Mesothelial cell of epicardium (in vitro differentiated cells): ENCODE measurements at regions not wholly inside any gene's neighbourhood (a gene's known extent, or its start where the extent isn't known, plus 50 kb on each side); places are given as distances from the start of the nearest gene placed in this dataset.
"Not testable (repeated sequence)": the region's sequence is repeated elsewhere in the genome, so short reads cannot be mapped to it uniquely, and the experiment has no call there.

Experiments used
- DNase-seq, 2 experiments: peaks; one replicate each; pipeline ENCODE4 v3.0.0; 2021; ENCODE audit warnings: low spot score in 2 of 2; ENCODE audit not compliant: unreplicated experiment in 2 of 2
- H3K27ac Mint-ChIP-seq: 2 replicates; pipeline ENCODE4 v1.8.0; 2021; ENCODE audit warnings: mixed read lengths
- H3K27me3 Mint-ChIP-seq: 2 replicates; pipeline ENCODE4 v1.8.0; 2021; ENCODE audit warnings: low read depth, mixed read lengths
- H3K36me3 Mint-ChIP-seq: 2 replicates; pipeline ENCODE4 v1.8.0; 2021; ENCODE audit warnings: mixed read lengths
- H3K4me1 Mint-ChIP-seq: 2 replicates; pipeline ENCODE4 v1.8.0; 2021; ENCODE audit warnings: mixed read lengths
- H3K4me3 Mint-ChIP-seq: 2 replicates; pipeline ENCODE4 v1.8.0; 2021; ENCODE audit warnings: mild to moderate bottlenecking, moderate library complexity, mixed read lengths
- H3K9me3 Mint-ChIP-seq: 2 replicates; pipeline ENCODE4 v1.8.0; 2021; ENCODE audit warnings: mixed read lengths

DNA sequence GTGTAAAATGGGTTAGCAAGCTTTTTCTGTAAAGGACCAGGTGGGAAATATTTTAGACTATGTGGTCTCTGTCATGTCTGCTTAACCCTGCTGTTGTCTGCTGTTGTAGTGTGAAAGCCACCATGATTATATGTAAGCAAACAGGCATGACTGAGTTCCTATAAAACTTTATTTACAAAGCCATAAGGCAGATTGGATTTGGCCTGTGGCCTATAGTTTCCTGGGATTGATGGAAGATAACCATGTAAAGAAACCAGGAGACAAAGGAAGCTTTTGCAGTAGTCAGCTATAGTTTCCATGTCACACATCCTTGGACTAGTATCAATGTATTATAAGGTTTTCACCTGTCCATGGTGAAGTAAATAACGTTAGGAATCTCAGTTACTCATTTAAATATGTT is 78.7 kb downstream of the CCDC74A start:
- not testable (repeated sequence) for H3K27ac Mint-ChIP-seq, DNase-seq, H3K9me3 Mint-ChIP-seq, H3K36me3 Mint-ChIP-seq, H3K4me3 Mint-ChIP-seq, H3K4me1 Mint-ChIP-seq
- peaks cover 26% of the 10 kb centered on the region for H3K27me3 Mint-ChIP-seq

GRCh38 chr2:131607056-131607455 is 79.4 kb downstream of the CCDC74A start:
- H3K27ac Mint-ChIP-seq, H3K36me3 Mint-ChIP-seq, H3K4me1 Mint-ChIP-seq, DNase-seq, H3K4me3 Mint-ChIP-seq, H3K9me3 Mint-ChIP-seq: not testable (repeated sequence)
- peaks cover 22% of the 10 kb centered on the region for H3K27me3 Mint-ChIP-seq

- not testable (repeated sequence) for DNase-seq, H3K9me3 Mint-ChIP-seq, H3K4me1 Mint-ChIP-seq, H3K27ac Mint-ChIP-seq, H3K4me3 Mint-ChIP-seq, H3K36me3 Mint-ChIP-seq
- peaks cover 27% of the 10 kb centered on the region for H3K27me3 Mint-ChIP-seq
These were observed 86.9 kb downstream of the CCDC74A start for GRCh38 chr2:131614539-131614938.

DNA sequence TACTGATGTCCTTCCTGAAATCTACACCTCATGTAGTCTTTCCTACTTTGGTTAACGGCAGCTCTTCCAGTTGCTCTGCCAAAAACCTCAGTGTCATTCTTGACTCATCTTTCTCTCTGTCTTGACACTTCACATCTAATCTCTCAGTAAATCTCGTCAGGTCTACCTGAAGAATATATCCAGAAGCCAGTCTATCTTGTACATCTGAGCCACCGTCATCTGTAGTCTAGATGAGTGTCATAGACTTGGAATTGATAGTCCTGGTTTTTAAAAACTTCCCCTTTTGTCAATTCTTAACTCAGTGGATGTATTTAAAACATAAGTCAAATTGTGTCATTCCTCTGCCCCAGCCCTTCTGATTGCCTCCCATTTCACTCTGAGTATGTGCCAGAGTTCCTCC is 90.6 kb downstream of the CCDC74A start:
- H3K9me3 Mint-ChIP-seq, H3K36me3 Mint-ChIP-seq, H3K4me3 Mint-ChIP-seq, H3K27ac Mint-ChIP-seq, H3K4me1 Mint-ChIP-seq, DNase-seq: not testable (repeated sequence)
- peaks cover 22% of the 10 kb centered on the region for H3K27me3 Mint-ChIP-seq

- H3K27ac Mint-ChIP-seq, H3K4me3 Mint-ChIP-seq, DNase-seq, H3K36me3 Mint-ChIP-seq, H3K4me1 Mint-ChIP-seq, H3K9me3 Mint-ChIP-seq: not testable (repeated sequence)
- peaks cover 11% of the 10 kb centered on the region for H3K27me3 Mint-ChIP-seq
These were observed 95.2 kb downstream of the CCDC74A start for GRCh38 chr2:131622874-131623273.

GRCh38 chr2:131626011-131626410 is 98.3 kb downstream of the CCDC74A start:
- H3K27me3 Mint-ChIP-seq = peaks cover 11% of the 10 kb centered on the region
- not testable (repeated sequence) for DNase-seq, H3K4me3 Mint-ChIP-seq, H3K4me1 Mint-ChIP-seq, H3K9me3 Mint-ChIP-seq, H3K36me3 Mint-ChIP-seq, H3K27ac Mint-ChIP-seq

DNA sequence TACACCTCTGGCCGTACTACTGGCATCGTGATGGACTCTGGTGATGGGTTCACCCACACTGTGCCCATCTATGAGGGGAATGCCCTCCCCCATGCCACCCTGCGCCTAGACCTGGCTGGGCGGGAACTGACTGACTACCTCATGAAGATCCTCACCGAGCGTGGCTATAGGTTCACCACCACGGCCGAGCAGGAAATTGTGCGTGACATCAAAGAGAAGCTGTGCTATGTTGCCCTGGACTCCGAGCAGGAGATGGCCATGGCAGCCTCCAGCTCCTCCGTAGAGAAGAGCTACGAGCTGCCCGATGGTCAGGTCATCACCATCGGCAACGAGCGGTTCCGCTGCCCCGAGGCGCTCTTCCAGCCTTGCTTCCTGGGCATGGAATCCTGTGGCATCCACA is 98.9 kb downstream of the CCDC74A start:
- not testable (repeated sequence) for H3K4me1 Mint-ChIP-seq, H3K9me3 Mint-ChIP-seq, H3K27ac Mint-ChIP-seq, DNase-seq, H3K36me3 Mint-ChIP-seq, H3K4me3 Mint-ChIP-seq
- peaks cover 11% of the 10 kb centered on the region for H3K27me3 Mint-ChIP-seq

DNA sequence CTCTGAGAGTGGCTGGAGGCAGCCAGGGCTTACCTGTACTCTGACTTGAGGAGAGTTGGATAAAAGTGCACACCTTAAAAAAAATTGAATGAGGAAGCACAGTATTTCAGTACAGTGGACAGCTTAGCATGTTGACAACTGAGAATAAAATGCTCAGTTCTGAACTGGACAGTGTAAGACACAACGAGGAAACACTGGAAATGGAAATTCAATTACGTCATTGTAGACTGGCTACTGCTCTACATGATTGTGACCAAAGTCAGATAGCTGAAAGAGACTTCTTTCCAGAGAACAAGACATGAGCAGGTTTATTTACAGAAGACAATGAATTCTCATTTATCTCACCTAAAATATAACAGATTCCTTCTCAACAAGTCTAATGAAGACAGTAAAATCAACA is 100.1 kb downstream of the CCDC74A start:
- not testable (repeated sequence) for H3K27ac Mint-ChIP-seq

GRCh38 chr2:131631648-131632047 is 104.0 kb downstream of the CCDC74A start:
- H3K4me3 Mint-ChIP-seq, H3K4me1 Mint-ChIP-seq, DNase-seq, H3K9me3 Mint-ChIP-seq, H3K27ac Mint-ChIP-seq, H3K36me3 Mint-ChIP-seq: not testable (repeated sequence)
- peaks cover 11% of the 10 kb centered on the region for H3K27me3 Mint-ChIP-seq

More for the DNA sequence above, 100.1 kb downstream of the CCDC74A start:
- not testable (repeated sequence) for H3K36me3 Mint-ChIP-seq, DNase-seq, H3K4me1 Mint-ChIP-seq, H3K4me3 Mint-ChIP-seq, H3K9me3 Mint-ChIP-seq
- H3K27me3 Mint-ChIP-seq = peaks cover 11% of the 10 kb centered on the region

DNA sequence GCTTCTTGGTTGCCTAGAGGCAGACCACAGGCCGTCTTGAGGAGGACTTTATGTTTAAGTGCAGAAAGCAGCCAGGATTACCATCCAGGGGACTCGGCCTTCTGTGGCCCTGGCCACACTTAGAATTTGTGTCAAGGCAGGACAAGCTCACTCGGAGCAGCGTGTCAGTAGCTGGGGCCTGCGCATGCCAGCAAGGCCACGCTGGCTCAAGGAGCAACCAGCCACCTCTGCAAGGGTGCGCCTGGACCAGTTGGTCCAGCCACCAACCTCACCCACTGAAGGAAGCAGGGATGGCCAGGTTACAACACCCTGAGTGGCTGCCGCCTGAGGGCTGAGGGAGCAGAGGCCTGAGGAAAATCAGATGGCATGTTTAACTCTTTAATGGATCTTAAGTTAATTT is 105.7 kb downstream of the CCDC74A start:
- not testable (repeated sequence) for H3K4me3 Mint-ChIP-seq, H3K27ac Mint-ChIP-seq, H3K4me1 Mint-ChIP-seq, H3K36me3 Mint-ChIP-seq, DNase-seq, H3K9me3 Mint-ChIP-seq
- H3K27me3 Mint-ChIP-seq = peaks cover 11% of the 10 kb centered on the region

- not testable (repeated sequence) for H3K36me3 Mint-ChIP-seq, H3K4me3 Mint-ChIP-seq, DNase-seq, H3K4me1 Mint-ChIP-seq, H3K9me3 Mint-ChIP-seq, H3K27me3 Mint-ChIP-seq, H3K27ac Mint-ChIP-seq
These were observed 106.4 kb downstream of the CCDC74A start for GRCh38 chr2:131633827-131634695.
